ENCODE measurements at regions not wholly inside any gene's neighbourhood (a gene's known extent, or its start where the extent isn't known, plus 50 kb on each side); places are given as distances from the start of the nearest gene placed in this dataset.

DNA sequence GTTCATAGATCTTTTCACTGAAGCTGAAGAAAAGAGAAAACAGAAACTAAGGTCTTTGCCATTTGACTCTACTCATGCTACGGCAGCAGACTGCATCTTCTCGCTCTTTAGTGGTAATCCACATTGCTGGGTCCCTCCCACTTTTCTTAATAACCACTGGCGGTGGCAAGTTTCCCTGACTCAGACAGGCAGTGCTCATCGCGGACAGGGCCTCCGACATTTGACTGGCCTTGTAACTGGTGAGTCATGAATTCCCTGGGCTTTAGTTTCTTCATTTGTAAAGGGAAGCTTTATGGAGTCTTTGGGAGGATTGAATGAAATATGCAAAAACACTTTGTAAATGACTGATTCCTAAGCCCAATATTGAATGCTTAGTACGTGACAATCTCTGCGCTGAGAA is 238.2 kb upstream of the RBBP8 start:
- no peak overlapping the region for H3K4me2 ChIP-seq (ENCODE audit: low read length)
- H3K36me3 ChIP-seq (ENCODE audit: insufficient read depth, low read length) = no peaks in the 10 kb centered on the region
- H4K20me1 ChIP-seq (ENCODE audit: insufficient read depth) = no peaks in the 10 kb centered on the region
- no peak overlapping the region for H2AFZ ChIP-seq (ENCODE audit: low read depth, low read length)
- no peaks in the 10 kb centered on the region for H3K79me2 ChIP-seq (replicated peaks; ENCODE audit: insufficient read depth, low read length)
- no peak overlapping the region for H3K4me3 ChIP-seq (ENCODE audit: low read length)
- H3F3A ChIP-seq (ENCODE audit: insufficient read depth, low read length, poor library complexity, severe bottlenecking) = no peaks in the 10 kb centered on the region
- no peaks in the 10 kb centered on the region for H3K9me3 ChIP-seq (ENCODE audit: low read length)
- no peak overlapping the region for H3K9ac ChIP-seq (ENCODE audit: low read length)
- H3K27ac ChIP-seq (ENCODE audit: low read length) = no peak overlapping the region
- TF ChIP-seq RAD21 (conservative IDR thresholded peaks at IDR 0.05) (no peak), REST (IDR thresholded peaks at IDR 0.05; ENCODE audit: borderline replicate concordance) (no peak), EP300 (conservative IDR thresholded peaks at IDR 0.05; ENCODE audit: poor library complexity, severe bottlenecking) (no peak), POLR2AphosphoS5 (IDR thresholded peaks at IDR 0.05) (no peak), EZH2 (IDR thresholded peaks at IDR 0.05; ENCODE audit: borderline replicate concordance, insufficient read depth, low read length, poor library complexity, severe bottlenecking) (no peak), TAF1 (IDR thresholded peaks at IDR 0.05; ENCODE audit: low read depth) (no peak), SMC3 (conservative IDR thresholded peaks at IDR 0.05; ENCODE audit: poor library complexity) (no peak), CTCF (IDR thresholded peaks at IDR 0.05; ENCODE audit: poor library complexity, severe bottlenecking) (no peak), MXI1 (conservative IDR thresholded peaks at IDR 0.05; ENCODE audit: poor library complexity, severe bottlenecking) (no peak)
- no peaks in the 10 kb centered on the region for H3K9me2 ChIP-seq (ENCODE audit: insufficient read depth, low read length)
- H3K27me3 ChIP-seq (ENCODE audit: insufficient read depth, low read depth, low read length) = no peaks in the 10 kb centered on the region

GRCh38 chr18:22695674-22696073 is 237.5 kb upstream of the RBBP8 start:
- Histone ChIP-seq H4K20me1 (ENCODE audit: insufficient read depth) (no peaks in the 10 kb centered on the region), H3K27me3 (ENCODE audit: insufficient read depth, low read depth, low read length) (no peaks in the 10 kb centered on the region), H3K9me3 (ENCODE audit: low read length) (no peaks in the 10 kb centered on the region), H3K27ac (ENCODE audit: low read length) (no peak overlapping the region), H3K36me3 (ENCODE audit: insufficient read depth, low read length) (no peaks in the 10 kb centered on the region), H3K4me2 (ENCODE audit: low read length) (no peak overlapping the region), H3F3A (ENCODE audit: insufficient read depth, low read length, poor library complexity, severe bottlenecking) (no peaks in the 10 kb centered on the region), H3K4me3 (ENCODE audit: low read length) (no peak overlapping the region), H2AFZ (ENCODE audit: low read depth, low read length) (no peak overlapping the region), H3K79me2 (replicated peaks; ENCODE audit: insufficient read depth, low read length) (no peaks in the 10 kb centered on the region), H3K9me2 (ENCODE audit: insufficient read depth, low read length) (no peaks in the 10 kb centered on the region), H3K9ac (ENCODE audit: low read length) (no peak overlapping the region)
- TF ChIP-seq CTCF (IDR thresholded peaks at IDR 0.05; ENCODE audit: poor library complexity, severe bottlenecking) (no peak), TAF1 (IDR thresholded peaks at IDR 0.05; ENCODE audit: low read depth) (no peak), MXI1 (conservative IDR thresholded peaks at IDR 0.05; ENCODE audit: poor library complexity, severe bottlenecking) (no peak), POLR2AphosphoS5 (IDR thresholded peaks at IDR 0.05) (no peak), RAD21 (conservative IDR thresholded peaks at IDR 0.05) (no peak), REST (IDR thresholded peaks at IDR 0.05; ENCODE audit: borderline replicate concordance) (no peak), SMC3 (conservative IDR thresholded peaks at IDR 0.05; ENCODE audit: poor library complexity) (no peak), EP300 (conservative IDR thresholded peaks at IDR 0.05; ENCODE audit: poor library complexity, severe bottlenecking) (no peak), EZH2 (IDR thresholded peaks at IDR 0.05; ENCODE audit: borderline replicate concordance, insufficient read depth, low read length, poor library complexity, severe bottlenecking) (no peak)

Data from neural cell (in vitro differentiated cells).